LNCaP clone FGC (cell line): ENCODE measurements at regions not wholly inside any gene's neighbourhood (a gene's known extent, or its start where the extent isn't known, plus 50 kb on each side); places are given as distances from the start of the nearest gene placed in this dataset.

ENCODE experiments used
- DNase-seq: peaks from one replicate; pipeline ENCODE4 v3.0.0-alpha.2; 2011; ENCODE audit warnings: low read depth
- H3K4me3 ChIP-seq: 2 replicates; pipeline ENCODE4 v1.5.1; 2011; ENCODE audit warnings: mild to moderate bottlenecking, low read depth, low read length, control low read depth
- CTCF ChIP-seq: IDR thresholded peaks from 2 replicates; pipeline ENCODE4 v1.5.1; 2012; ENCODE audit warnings: mild to moderate bottlenecking; ENCODE audit not compliant: control insufficient read depth, insufficient read depth; ENCODE audit errors: extremely low read depth

- H3K4me3 ChIP-seq = no peak overlapping the region
- TF ChIP-seq CTCF = no peak
- DNase-seq = no peak
Observed at GRCh38 chr6:49255335-49255734, 207.7 kb downstream of the MMUT start.

GRCh38 chr6:49252901-49253300 lies 210.2 kb downstream of the MMUT start:
- no peak for TF ChIP-seq CTCF
- DNase-seq = no peak
- no peak overlapping the region for H3K4me3 ChIP-seq

DNA sequence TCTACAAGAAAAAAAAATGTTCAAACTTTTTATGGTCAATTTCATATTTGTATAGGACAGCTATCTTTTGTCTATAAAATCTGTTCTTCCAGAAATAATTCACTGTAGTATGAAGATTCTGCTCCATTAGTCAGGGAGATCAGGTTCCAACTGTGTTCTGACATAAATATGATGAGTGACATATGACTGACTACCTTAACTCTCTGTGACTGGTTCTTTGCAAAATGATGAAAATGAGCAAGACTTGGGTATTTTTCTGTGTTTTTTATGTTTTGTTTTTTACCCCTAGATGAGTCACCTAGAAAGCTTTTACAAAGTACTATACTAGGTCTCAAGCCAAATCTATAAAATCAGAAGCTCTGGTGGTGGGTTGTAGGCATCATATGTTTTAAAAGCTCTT lies 229.6 kb downstream of the MMUT start:
- no peak for TF ChIP-seq CTCF
- DNase-seq = no peak
- no peak overlapping the region for H3K4me3 ChIP-seq

GRCh38 chr6:49225471-49225870 lies 237.6 kb downstream of the MMUT start:
- TF ChIP-seq CTCF = no peak
- H3K4me3 ChIP-seq = no peak overlapping the region
- DNase-seq = no peak

DNA sequence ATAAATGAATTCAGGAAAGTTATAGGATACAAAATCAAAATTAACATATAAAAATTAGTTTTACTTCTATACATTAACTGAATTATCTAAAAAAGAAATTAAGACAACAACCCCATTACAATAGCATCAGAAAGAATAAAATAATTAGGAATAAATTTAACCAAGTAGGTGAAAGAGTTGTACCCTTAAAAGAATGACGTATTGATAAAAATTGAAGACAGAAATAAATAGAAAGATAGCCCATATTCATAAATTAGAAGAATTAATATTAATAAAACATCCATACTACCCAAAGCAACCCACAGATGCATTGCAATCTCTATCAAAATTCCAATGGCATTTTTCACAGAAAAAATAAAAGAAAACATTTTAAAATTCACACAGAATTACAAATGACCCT lies 242.8 kb downstream of the MMUT start:
- no peak for DNase-seq
- H3K4me3 ChIP-seq = no peak overlapping the region
- no peak for TF ChIP-seq CTCF

GRCh38 chr6:49205526-49205925 lies 257.5 kb downstream of the MMUT start:
- no peak for DNase-seq
- no peak overlapping the region for H3K4me3 ChIP-seq
- TF ChIP-seq CTCF = no peak

GRCh38 chr6:49202924-49203536 lies 260.0 kb downstream of the MMUT start:
- no peak for TF ChIP-seq CTCF

More at GRCh38 chr6:49202924-49203536, 260.0 kb downstream of the MMUT start:
- H3K4me3 ChIP-seq = no peak overlapping the region
- no peak for DNase-seq
